Endothelial cell of umbilical vein (primary cell): ENCODE measurements at regions not wholly inside any gene's neighbourhood (a gene's known extent, or its start where the extent isn't known, plus 50 kb on each side); places are given as distances from the start of the nearest gene placed in this dataset.

Experiments used
- BruUV-seq: library from RNA; stranded (reverse); fragments of 400-500 nt; replicated peaks from 2 replicates; lab custom pipeline; 2021; lab: Mats Ljungman, UMichigan
- CTCF ChIA-PET: fragments of 300-600, 350-600 bp; sonication (Branson Sonifier 250); formaldehyde crosslinking; loops from one replicate; lab custom pipeline; 2021; ENCODE audit warnings: antibody characterized with exemption, inconsistent platforms; lab: Charles Lee
- POLR2A ChIA-PET: fragments of 300-600, 350-600 bp; sonication (Branson Sonifier 250); formaldehyde crosslinking; loops from one replicate; lab custom pipeline; 2021; ENCODE audit warnings: antibody characterized with exemption, inconsistent platforms; lab: Charles Lee
- DNase-seq: peaks from one replicate; pipeline ENCODE4 v3.0.0-alpha.2; 2011; ENCODE audit warnings: low read depth, low spot score
- FAIRE-seq: peaks from 2 replicates; lab custom pipeline; 2011; peaks lifted over from hg19 to GRCh38; lab: Jason Lieb, UNC
- H2AFZ ChIP-seq: 2 replicates; pipeline ENCODE4 v1.6.0; 2012; ENCODE audit warnings: low read depth, low read length, control low read depth, inconsistent platforms
- H3K27ac ChIP-seq: 2 replicates; pipeline ENCODE4 v1.5.1; 2011; ENCODE audit warnings: low read depth, mild to moderate bottlenecking, control low read depth, low read length, moderate library complexity; ENCODE audit not compliant: insufficient read depth
- H3K27me3 ChIP-seq, 2 experiments: 2 replicates each; pipeline versions ENCODE4 v1.6.0 to v1.6.1; 2011; ENCODE audit warnings: low read length in 2 of 2, mixed read lengths in 1 of 2; ENCODE audit not compliant: control insufficient read depth in 2 of 2, insufficient read depth in 2 of 2
- H3K36me3 ChIP-seq, 2 experiments: 2 replicates in 1 of 2; 3 replicates in 1 of 2; pipeline ENCODE4 v1.5.1; 2011; ENCODE audit warnings: low read length in 2 of 2, mild to moderate bottlenecking in 1 of 2, moderate library complexity in 1 of 2; ENCODE audit not compliant: control insufficient read depth in 2 of 2, insufficient read depth in 2 of 2; ENCODE audit errors: extremely low read depth in 1 of 2
- H3K4me1 ChIP-seq: 3 replicates; pipeline ENCODE4 v1.5.1; 2011; ENCODE audit warnings: mild to moderate bottlenecking, low read length; ENCODE audit not compliant: control insufficient read depth, insufficient read depth; ENCODE audit errors: extremely low read depth
- H3K4me2 ChIP-seq: 2 replicates; pipeline ENCODE4 v1.6.1; 2011; ENCODE audit warnings: low read length, control low read depth, mixed read lengths; ENCODE audit not compliant: insufficient read depth
- H3K4me3 ChIP-seq, 3 experiments: fragments of 200-600 bp in 1 of 3; sonication (generic), shearing (Covaris generic) in 1 of 3; replicated peaks in 1 of 3; 2 replicates each; pipeline ENCODE4 v1.5.1; 2011 to 2016; ENCODE audit warnings: control low read depth in 3 of 3, low read length in 3 of 3, mild to moderate bottlenecking in 2 of 3, inconsistent platforms in 1 of 3, low read depth in 1 of 3, moderate library complexity in 1 of 3; ENCODE audit not compliant: insufficient read depth in 1 of 3
- H3K79me2 ChIP-seq: 2 replicates; pipeline ENCODE4 v1.6.0; 2012; ENCODE audit warnings: low read length, inconsistent platforms; ENCODE audit not compliant: control insufficient read depth, insufficient read depth
- H3K9ac ChIP-seq: replicated peaks from 2 replicates; pipeline ENCODE3; 2011; ENCODE audit warnings: low read length, control low read depth; ENCODE audit not compliant: insufficient read depth; ENCODE audit errors: extremely low read depth
- H3K9me1 ChIP-seq: replicated peaks from 3 replicates; pipeline ENCODE4 v1.6.0; 2011; ENCODE audit warnings: mild to moderate bottlenecking, low read length; ENCODE audit not compliant: control insufficient read depth, insufficient read depth; ENCODE audit errors: extremely low read depth
- H3K9me3 ChIP-seq: replicated peaks from 2 replicates; pipeline ENCODE4 v1.5.1; 2012; ENCODE audit warnings: low read length, inconsistent platforms; ENCODE audit not compliant: control insufficient read depth, insufficient read depth
- H4K20me1 ChIP-seq: replicated peaks from 2 replicates; pipeline ENCODE3; 2011; ENCODE audit warnings: mild to moderate bottlenecking, low read length; ENCODE audit not compliant: control insufficient read depth, insufficient read depth; ENCODE audit errors: extremely low read depth
- EZH2 ChIP-seq: IDR thresholded peaks from 2 replicates; pipeline ENCODE4 v1.6.1; 2012; ENCODE audit warnings: borderline replicate concordance, low read depth, mild to moderate bottlenecking, moderate library complexity, low read length, inconsistent platforms; ENCODE audit not compliant: severe bottlenecking
- FOS ChIP-seq: IDR thresholded peaks from 2 replicates; pipeline ENCODE4 v1.6.1; 2011; ENCODE audit warnings: mild to moderate bottlenecking, low read length, moderate library complexity, borderline replicate concordance; ENCODE audit not compliant: insufficient read depth
- GATA2 ChIP-seq: IDR thresholded peaks from 2 replicates; pipeline ENCODE4 v1.7.0; 2011; ENCODE audit warnings: low read depth, mild to moderate bottlenecking, moderate library complexity, mixed read lengths, low read length; ENCODE audit not compliant: insufficient read length, insufficient read depth
- JUN ChIP-seq: IDR thresholded peaks from 2 replicates; pipeline ENCODE4 v1.6.1; 2011; ENCODE audit warnings: borderline replicate concordance, low read depth; ENCODE audit not compliant: insufficient read length, insufficient read depth
- MYC ChIP-seq: IDR thresholded peaks from one replicate; pipeline ENCODE4 v1.6.1; 2011; ENCODE audit warnings: mild to moderate bottlenecking, low read depth, low read length
- POLR2A ChIP-seq: IDR thresholded peaks from 2 replicates; pipeline ENCODE4 v1.6.1; 2012; ENCODE audit warnings: low read depth, mild to moderate bottlenecking, control low read depth, low read length
- POLR2AphosphoS5 ChIP-seq: IDR thresholded peaks from 2 replicates; pipeline ENCODE4 v1.6.1; 2012; ENCODE audit warnings: low read depth, mild to moderate bottlenecking, control low read depth, low read length, moderate library complexity; ENCODE audit not compliant: insufficient read depth
- dilution Hi-C: fragments of 300-500 bp; cut with MboI; formaldehyde crosslinking; loops from one replicate; pipeline ENCODE4 v1.15.0; 2019; ENCODE audit warnings: low sequenced_read_pairs; ENCODE audit not compliant: extremely low pct_ligation_motif_present
- intact Hi-C: fragments of 100-400 bp; cut with micrococcal nuclease; formaldehyde crosslinking; loops from one replicate; pipeline ENCODE4 v1.10.0; 2022

DNA sequence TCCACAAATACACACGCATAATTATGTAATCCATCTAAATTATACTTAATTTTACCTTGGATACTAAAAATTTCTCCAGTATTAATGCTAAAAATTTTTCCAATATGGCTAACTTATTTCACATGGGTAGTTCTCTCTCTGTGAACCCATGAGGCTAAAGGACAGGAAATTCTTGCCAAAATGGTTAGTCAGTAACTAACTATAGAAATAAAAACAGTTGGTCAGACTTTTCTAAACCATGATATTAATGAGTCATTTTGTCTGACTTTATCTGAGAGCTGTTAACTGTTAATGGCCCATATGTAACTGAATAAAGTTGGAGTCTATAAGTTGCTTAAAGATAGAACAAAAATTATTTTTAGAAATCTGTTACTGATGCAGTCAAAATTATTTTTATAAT is 549.4 kb downstream of the TLL1 start:
- H3K4me2 ChIP-seq = no peak overlapping the region
- ChIA-PET CTCF (no interaction called here), POLR2A (no interaction called here)
- intact Hi-C loops = no loop called here
- no peaks in the 10 kb centered on the region for H3K27me3 ChIP-seq
- no peaks in the 10 kb centered on the region for H4K20me1 ChIP-seq
- BruUV-seq = no TSS peak
- H3K4me1 ChIP-seq = no peaks in the 10 kb centered on the region
- no peaks in the 10 kb centered on the region for H3K9me1 ChIP-seq
- H3K27ac ChIP-seq = no peak overlapping the region
- no peaks in the 10 kb centered on the region for H3K79me2 ChIP-seq
- TF ChIP-seq FOS (peak; percentile 58), EZH2 (no peak), JUN (peak; percentile 27), POLR2AphosphoS5 (no peak), POLR2A (no peak)
- no peak overlapping the region for H2AFZ ChIP-seq
- no peaks in the 10 kb centered on the region for H3K36me3 ChIP-seq
- FAIRE-seq = peak; percentile 73
- no peak overlapping the region for H3K9ac ChIP-seq
- dilution Hi-C loops = no loop called here
- peak; percentile 7 for DNase-seq
- no peaks in the 10 kb centered on the region for H3K9me3 ChIP-seq
- H3K4me3 ChIP-seq = no peak overlapping the region

DNA sequence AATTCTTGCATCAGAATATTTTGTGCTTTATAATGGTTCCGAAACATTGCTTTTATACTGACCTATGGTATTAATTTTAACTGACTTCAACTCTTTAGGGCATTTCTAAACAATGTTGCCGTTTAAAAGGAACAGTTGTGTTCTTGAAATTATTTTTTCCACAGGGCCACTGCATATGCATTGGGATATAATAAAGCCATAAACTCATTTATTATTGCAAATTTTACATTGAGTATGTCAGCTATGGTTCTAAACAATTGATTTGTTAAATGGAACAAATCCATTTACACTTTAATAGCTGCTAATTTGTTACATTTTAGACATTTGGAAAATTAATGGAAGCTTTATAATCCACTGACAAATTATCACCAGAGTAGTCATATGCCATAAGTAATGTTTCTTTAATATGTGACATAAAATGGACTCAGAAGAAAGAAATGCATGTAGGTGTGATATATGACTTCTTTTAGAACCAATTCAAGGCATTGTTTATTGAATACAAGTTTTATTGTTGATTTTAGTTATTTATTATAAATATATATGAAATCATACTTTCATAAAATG is 553.3 kb downstream of the TLL1 start:
- Histone ChIP-seq H4K20me1 (no peaks in the 10 kb centered on the region), H3K27ac (no peak overlapping the region), H3K4me2 (no peak overlapping the region), H3K27me3 (no peaks in the 10 kb centered on the region), H3K9me1 (no peaks in the 10 kb centered on the region), H3K36me3 (no peaks in the 10 kb centered on the region), H3K9ac (no peak overlapping the region), H2AFZ (no peak overlapping the region), H3K4me3 (no peak overlapping the region), H3K9me3 (no peaks in the 10 kb centered on the region), H3K79me2 (no peaks in the 10 kb centered on the region), H3K4me1 (no peaks in the 10 kb centered on the region)
- TF ChIP-seq POLR2A (no peak), FOS (no peak), GATA2 (no peak), POLR2AphosphoS5 (no peak), MYC (no peak)
- BruUV-seq = no TSS peak
- FAIRE-seq (no peak), DNase-seq (no peak)
- ChIA-PET POLR2A (no interaction called here), CTCF (no interaction called here)
- dilution Hi-C loops = no loop called here
- intact Hi-C loops = no loop called here
